ENCODE measurements at regions not wholly inside any gene's neighbourhood (a gene's known extent, or its start where the extent isn't known, plus 50 kb on each side); places are given as distances from the start of the nearest gene placed in this dataset.
"Not testable (repeated sequence)": the region's sequence is repeated elsewhere in the genome, so short reads cannot be mapped to it uniquely, and the experiment has no call there.

- DNase-seq (ENCODE audit: low spot score) (no peak), FAIRE-seq (no peak)
Observed at GRCh38 chr1:232319518-232320210, 310.3 kb downstream of the SIPA1L2 start.

GRCh38 chr1:232319072-232319471 is 310.9 kb downstream of the SIPA1L2 start:
- DNase-seq (ENCODE audit: low spot score) (no peak), FAIRE-seq (no peak)

- no peak for FAIRE-seq
- no peak for DNase-seq (ENCODE audit: low spot score)
Observed at GRCh38 chr1:232318143-232318542, 311.8 kb downstream of the SIPA1L2 start.

DNA sequence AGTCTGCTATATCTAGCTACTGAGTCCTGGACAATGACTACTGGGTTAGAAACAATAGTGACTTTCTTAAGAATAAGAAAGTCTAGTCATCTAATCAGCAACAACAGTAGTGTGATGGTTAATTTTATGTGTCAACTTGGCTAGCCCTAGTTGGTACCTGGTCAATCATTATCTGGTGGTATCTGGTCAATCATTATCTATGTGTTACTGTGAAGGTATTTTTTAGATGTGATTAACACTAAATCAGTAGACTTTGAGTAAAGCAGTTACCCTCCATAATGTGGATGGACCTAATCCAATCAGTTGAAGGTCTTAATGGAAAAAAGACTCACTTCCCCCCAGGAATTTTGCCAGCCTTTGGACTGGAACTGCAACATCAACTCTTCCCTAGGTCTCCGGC is 312.6 kb downstream of the SIPA1L2 start:
- no peak for FAIRE-seq
- DNase-seq (ENCODE audit: low spot score): no peak

DNA sequence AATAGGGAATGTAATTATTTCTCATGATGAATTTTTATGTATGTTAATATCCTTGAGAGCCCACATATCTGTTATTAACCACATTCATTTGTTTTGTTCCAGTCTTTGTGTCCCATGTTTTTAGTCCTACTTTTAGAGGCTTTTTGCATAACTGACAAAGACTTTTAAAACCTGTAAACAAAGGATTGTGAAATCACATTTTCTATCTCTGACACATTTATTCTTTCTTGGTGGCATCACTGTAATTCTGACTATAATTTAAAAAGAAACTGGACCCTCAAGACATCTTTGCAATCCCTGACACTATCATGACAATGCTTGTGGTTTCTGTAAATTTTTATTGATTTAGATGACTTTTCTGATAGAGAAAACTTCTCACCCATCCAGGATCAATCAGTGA is 313.1 kb downstream of the SIPA1L2 start:
- DNase-seq (ENCODE audit: low spot score) (no peak), FAIRE-seq (no peak)

GRCh38 chr1:232313876-232314275 is 316.1 kb downstream of the SIPA1L2 start:
- not testable (repeated sequence) for FAIRE-seq; DNase-seq (ENCODE audit: low spot score)

GRCh38 chr1:232310541-232310940 is 319.4 kb downstream of the SIPA1L2 start:
- FAIRE-seq (no peak), DNase-seq (ENCODE audit: low spot score) (no peak)

DNA sequence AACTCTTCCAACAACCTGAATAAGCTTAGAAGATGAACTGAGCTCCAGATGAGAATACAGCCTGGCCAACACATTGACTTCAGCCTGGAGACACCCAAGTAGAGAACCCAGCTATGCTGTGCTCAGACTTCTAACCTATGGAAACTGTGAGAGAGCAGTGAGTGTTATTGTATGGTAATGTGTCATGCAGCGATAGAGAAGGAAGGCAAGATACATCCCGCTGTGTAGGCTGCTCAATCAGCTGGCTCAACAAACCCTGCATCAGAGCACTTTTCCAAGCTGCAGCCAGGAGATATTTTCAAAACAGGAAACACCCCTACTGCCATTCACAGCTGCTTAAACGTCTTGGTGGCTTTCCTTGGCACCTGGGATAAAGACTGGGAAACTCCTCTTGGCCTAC is 321.3 kb downstream of the SIPA1L2 start:
- FAIRE-seq (no peak), DNase-seq (ENCODE audit: low spot score) (no peak)

DNA sequence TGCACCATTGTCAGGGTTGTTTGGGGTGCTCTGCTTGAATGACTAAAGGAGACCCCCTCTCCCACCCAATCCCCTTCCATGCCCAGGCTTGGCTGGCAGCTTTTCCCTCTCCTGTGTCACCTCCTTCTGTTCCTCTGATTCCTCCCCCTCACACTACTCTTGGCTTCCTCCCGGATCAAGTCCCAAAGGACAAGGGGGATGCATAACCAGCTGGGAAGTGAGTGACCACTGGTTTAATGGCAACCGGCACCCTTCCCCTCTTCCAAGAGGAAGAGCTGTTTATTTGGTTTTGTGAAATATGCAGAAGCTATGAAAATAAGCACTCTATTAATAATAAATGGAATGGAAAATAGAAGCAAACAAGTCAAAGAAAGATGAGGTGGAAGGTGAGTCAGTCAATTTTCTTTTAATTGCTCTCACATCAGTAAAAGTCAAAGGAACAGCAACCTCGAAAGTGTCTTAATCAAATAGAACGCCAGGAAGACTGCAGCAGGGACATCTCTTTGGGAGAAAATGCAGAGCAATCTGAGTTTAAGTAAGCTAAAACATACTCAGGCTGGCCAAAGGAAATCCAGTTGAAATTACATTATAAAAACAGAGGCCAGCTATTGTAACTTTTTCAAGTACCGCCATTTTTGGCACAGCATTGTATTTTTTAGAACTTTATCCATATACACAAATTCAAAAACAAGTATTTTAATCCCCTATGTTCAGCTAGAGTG is 322.5 kb downstream of the SIPA1L2 start:
- FAIRE-seq (no peak), DNase-seq (ENCODE audit: low spot score) (no peak)

DNA sequence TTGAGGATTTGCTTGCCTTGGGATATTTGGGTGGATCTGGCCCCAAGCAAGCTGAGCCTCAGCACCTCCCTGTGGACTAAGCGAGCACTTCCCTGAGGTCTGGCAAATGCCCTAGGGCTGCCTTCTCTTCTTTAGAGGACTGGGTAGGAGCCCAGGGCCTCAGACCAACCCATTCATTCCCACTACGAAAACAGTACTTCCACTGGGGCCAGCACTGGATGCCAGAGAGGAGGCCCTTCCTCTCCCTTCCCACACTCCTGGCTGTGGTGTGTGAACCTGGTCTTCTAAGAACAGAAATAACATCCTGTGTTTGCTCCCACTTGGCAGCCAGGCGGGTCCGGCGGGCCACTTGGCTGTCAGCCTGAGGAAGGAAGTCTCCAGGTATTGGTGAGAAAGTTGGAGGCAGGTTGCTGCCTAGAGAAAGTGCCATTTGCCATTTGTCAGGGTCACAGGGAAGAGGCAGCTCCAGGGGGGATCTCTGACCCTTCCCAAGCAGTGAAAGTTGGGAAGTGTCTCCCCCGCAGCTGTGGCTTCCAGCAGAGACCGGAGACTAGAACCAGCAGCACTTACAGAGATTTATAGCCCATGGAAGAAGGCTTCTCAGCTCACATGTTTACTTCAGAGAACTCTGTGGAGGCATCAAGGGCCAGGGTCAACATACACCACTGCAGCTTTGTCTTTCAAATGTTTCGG is 323.5 kb downstream of the SIPA1L2 start:
- FAIRE-seq (no peak), DNase-seq (ENCODE audit: low spot score) (no peak)

DNA sequence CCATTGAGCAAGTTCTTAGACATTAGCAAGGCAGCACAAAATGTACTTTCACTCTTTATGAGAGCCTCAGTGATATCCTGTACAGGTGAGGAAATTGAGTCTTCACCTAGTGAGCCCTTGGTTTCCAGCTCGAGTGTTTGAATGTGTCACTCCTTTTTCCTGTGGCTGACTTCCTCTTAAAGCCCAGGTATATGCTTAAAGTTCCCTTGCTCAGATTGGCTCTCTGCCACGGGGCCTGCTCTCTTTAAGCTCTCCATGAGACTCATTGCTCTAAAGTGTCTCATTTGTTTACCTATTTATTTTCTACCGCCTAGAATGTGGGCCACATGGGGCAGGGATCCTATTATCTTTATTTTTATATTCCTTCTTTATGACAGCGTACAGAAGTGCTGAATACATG is 324.9 kb downstream of the SIPA1L2 start:
- FAIRE-seq (no peak), DNase-seq (ENCODE audit: low spot score) (no peak)

GRCh38 chr1:232303222-232303620 is 326.7 kb downstream of the SIPA1L2 start:
- FAIRE-seq (no peak), DNase-seq (ENCODE audit: low spot score) (no peak)

- DNase-seq (ENCODE audit: low spot score): no peak
- FAIRE-seq: no peak
Observed at GRCh38 chr1:232302376-232303221, 327.3 kb downstream of the SIPA1L2 start.

GRCh38 chr1:232301246-232301645 is 328.7 kb downstream of the SIPA1L2 start:
- DNase-seq (ENCODE audit: low spot score) (no peak), FAIRE-seq (no peak)

DNA sequence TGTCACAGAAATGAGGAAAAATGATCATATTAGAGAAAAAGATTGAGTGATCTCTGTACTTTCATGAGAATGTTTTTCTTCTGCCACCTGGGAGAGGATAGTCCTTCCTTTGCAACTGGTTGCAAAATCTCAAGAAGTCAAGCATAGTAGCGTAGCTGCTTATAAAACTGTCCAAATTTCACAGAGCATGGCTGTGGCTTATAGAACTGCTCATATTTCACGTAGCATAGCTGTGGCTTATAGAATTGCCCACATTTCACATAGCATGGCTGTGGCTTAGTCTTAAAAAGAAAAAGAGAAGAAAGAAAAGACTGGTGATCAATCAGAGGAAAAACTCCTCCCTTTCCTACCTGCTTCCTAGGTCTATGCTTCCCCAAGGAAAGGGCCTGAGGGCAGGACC is 329.5 kb downstream of the SIPA1L2 start:
- DNase-seq (ENCODE audit: low spot score): no peak
- FAIRE-seq: no peak

DNA sequence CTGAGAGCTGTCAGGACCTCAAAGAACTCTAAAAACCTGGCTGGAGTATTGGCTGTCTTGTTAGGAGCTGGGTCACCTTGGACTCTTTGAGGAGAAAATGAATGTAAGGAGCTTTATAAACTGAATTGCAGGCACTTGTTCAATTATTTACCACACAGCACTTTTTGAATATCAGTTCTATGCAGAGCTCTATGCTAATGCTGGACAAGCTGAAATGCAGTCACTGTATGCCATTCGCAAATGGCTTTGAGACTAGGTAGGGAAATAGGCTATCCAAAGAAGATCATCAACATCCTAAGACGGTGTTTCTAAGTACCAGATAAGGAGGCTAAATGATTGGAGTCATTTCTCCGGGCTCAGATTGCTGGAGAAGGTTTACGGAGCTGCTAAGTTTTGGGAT is 333.5 kb downstream of the SIPA1L2 start:
- no peak for FAIRE-seq
- DNase-seq (ENCODE audit: low spot score): no peak

- DNase-seq (ENCODE audit: low spot score) (no peak), FAIRE-seq (no peak)
Observed at GRCh38 chr1:232293361-232293760, 336.6 kb downstream of the SIPA1L2 start.

DNA sequence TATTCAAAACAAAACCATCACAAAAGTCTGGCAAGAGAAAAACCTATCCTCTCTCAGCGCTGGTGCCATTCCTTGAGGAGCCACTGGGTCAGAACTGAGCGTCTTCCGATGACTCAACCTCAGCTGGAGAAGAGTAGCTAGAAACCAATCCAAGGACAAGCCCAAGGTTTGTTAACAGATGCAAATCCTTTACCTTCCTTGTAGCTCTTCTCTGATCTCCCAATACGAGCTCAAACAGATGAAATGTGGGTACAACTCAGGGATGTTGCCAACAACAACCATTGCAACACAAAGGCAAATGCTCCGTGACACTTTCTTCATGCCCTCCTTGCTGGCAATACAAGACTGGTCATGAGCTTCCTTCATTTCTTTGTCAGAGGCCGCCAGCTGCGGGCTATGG is 337.1 kb downstream of the SIPA1L2 start:
- FAIRE-seq (no peak), DNase-seq (ENCODE audit: low spot score) (no peak)

- FAIRE-seq (no peak), DNase-seq (ENCODE audit: low spot score) (no peak)
Observed at GRCh38 chr1:232292239-232292638, 337.7 kb downstream of the SIPA1L2 start.

- DNase-seq (ENCODE audit: low spot score): no peak
- no peak for FAIRE-seq
Observed at GRCh38 chr1:232291681-232292080, 338.3 kb downstream of the SIPA1L2 start.

- DNase-seq (ENCODE audit: low spot score) (no peak), FAIRE-seq (no peak)
Observed at GRCh38 chr1:232291261-232291660, 338.7 kb downstream of the SIPA1L2 start.

DNA sequence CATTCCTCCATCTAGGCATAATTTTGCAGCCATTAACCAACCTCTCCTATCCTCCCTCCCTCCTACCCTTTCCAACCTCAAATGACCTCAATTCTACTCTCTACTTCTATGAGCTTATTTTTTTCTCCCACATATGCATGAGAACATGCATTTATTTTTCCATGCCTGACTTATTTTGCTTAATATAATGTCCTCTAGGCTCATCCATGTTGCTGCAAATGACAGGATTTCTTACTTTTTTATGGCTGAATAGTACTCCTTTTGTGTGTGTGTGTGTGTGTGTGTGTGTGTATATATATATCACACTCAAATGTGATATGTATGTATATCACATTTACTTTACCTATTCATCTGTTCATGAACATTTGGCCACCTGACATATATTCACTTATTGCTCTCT is 339.4 kb downstream of the SIPA1L2 start:
- no peak for DNase-seq (ENCODE audit: low spot score)
- no peak for FAIRE-seq

Data from urothelium cell line (cell line).